ENCODE measurements at regions not wholly inside any gene's neighbourhood (a gene's known extent, or its start where the extent isn't known, plus 50 kb on each side); places are given as distances from the start of the nearest gene placed in this dataset.

DNA sequence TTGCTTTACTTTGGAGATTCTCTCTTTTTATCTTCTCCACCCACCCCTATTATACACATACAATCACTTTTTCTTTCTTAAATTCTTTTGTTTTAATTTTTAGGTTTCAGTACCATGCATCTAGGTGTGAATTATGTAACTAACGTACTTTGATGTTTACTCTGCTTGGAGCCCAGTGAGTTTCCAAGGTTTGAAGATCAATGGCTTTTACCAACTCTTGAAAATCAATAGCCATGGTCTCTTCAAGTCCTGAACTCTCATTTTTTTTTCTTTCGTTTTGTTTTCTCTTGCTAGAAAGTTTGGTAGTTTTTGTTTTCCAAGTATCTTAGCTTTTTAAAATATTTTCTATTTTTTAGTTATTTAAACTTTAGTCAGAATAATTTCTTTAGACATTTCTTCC is 417.2 kb downstream of the ZBBX start:
- Histone ChIP-seq H3K9me3 (peaks cover 0 to 34% (median 6%) of the 10 kb centered on the region in 11 donors), H3K36me3 (no peaks in the 10 kb centered on the region), H3K27ac (no peak overlapping the region), H3K4me1 (no peaks in the 10 kb centered on the region), H3K4me3 (no peak overlapping the region), H3K27me3 (no peaks in the 10 kb centered on the region)
- TF ChIP-seq, protein P1, sequence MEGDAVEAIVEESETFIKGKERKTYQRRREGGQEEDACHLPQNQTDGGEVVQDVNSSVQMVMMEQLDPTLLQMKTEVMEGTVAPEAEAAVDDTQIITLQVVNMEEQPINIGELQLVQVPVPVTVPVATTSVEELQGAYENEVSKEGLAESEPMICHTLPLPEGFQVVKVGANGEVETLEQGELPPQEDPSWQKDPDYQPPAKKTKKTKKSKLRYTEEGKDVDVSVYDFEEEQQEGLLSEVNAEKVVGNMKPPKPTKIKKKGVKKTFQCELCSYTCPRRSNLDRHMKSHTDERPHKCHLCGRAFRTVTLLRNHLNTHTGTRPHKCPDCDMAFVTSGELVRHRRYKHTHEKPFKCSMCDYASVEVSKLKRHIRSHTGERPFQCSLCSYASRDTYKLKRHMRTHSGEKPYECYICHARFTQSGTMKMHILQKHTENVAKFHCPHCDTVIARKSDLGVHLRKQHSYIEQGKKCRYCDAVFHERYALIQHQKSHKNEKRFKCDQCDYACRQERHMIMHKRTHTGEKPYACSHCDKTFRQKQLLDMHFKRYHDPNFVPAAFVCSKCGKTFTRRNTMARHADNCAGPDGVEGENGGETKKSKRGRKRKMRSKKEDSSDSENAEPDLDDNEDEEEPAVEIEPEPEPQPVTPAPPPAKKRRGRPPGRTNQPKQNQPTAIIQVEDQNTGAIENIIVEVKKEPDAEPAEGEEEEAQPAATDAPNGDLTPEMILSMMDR (IDR thresholded peaks at IDR 0.05) = no peak
- no peak for ATAC-seq
- WGBS, 2 donors = 58 to 74% methylated on average over 2 of the region's 2 CpGs
- DNase-seq = no peak
- intact Hi-C loops (cut with DNase I) = no loop called here

DNA sequence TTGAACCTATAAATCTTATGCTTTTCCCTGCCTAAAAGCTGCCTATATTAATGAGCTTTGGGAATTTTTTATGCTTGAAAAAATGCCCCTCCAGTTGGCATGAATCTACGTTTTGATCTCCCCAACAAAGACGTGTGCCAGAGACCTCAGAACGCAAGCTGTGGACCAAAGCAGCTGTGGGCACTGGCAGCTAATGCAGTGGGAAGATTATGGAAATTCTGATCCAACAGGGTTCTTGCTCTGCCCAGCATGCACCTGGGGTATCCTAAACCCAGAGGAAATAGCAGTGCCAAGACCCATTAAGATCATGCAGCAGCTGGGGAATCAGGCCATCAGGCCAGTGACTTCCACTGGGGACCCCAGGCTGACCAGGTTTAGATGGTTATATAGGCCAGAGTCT is 423.0 kb downstream of the ZBBX start:
- Histone ChIP-seq H3K27ac (no peak overlapping the region), H3K4me1 (no peaks in the 10 kb centered on the region), H3K4me3 (no peak overlapping the region), H3K36me3 (no peaks in the 10 kb centered on the region), H3K27me3 (no peaks in the 10 kb centered on the region), H3K9me3 (peaks cover 0 to 31% (median 5%) of the 10 kb centered on the region in 11 donors)
- ATAC-seq (no peak), DNase-seq (no peak)
- intact Hi-C loops (cut with DNase I) = no loop called here
- TF ChIP-seq, protein P1 (IDR thresholded peaks at IDR 0.05) = no peak
- WGBS, 2 donors = 82 to 83% methylated on average over 3 of the region's 3 CpGs

- ATAC-seq = no peak
Measured at GRCh38 chr3:166955201-166955939, 424.7 kb downstream of the ZBBX start.

GRCh38 chr3:166934879-166935278 is 445.2 kb downstream of the ZBBX start:
- intact Hi-C loops (cut with DNase I) = no loop called here
- Histone ChIP-seq H3K36me3 (no peaks in the 10 kb centered on the region), H3K27me3 (no peaks in the 10 kb centered on the region), H3K27ac (no peak overlapping the region), H3K4me3 (no peak overlapping the region), H3K9me3 (peaks cover 0 to 10% (median 0%) of the 10 kb centered on the region in 11 donors), H3K4me1 (no peaks in the 10 kb centered on the region)
- WGBS, 2 donors = 90 to 93% methylated on average over 3 of the region's 3 CpGs
- TF ChIP-seq, protein P1 (IDR thresholded peaks at IDR 0.05) = no peak
- DNase-seq (no peak), ATAC-seq (no peak)

More at GRCh38 chr3:166955201-166955939, 424.7 kb downstream of the ZBBX start:
- H3K36me3 ChIP-seq = no peaks in the 10 kb centered on the region
- 83 to 89% methylated on average over 7 of the region's 7 CpGs for WGBS, 2 donors
- TF ChIP-seq, protein P1 (IDR thresholded peaks at IDR 0.05) = no peak
- H3K27ac ChIP-seq = no peak overlapping the region
- H3K4me1 ChIP-seq = no peaks in the 10 kb centered on the region
- intact Hi-C loops (cut with DNase I) = no loop called here
- H3K9me3 ChIP-seq = peaks cover 0 to 45% (median 5%) of the 10 kb centered on the region in 11 donors
- DNase-seq = no peak
- H3K4me3 ChIP-seq = no peak overlapping the region
- H3K27me3 ChIP-seq = no peaks in the 10 kb centered on the region
